ENCODE measurements at regions not wholly inside any gene's neighbourhood (a gene's known extent, or its start where the extent isn't known, plus 50 kb on each side); places are given as distances from the start of the nearest gene placed in this dataset.

- Histone ChIP-seq H3K4me1 (peaks cover 0 to 58% (median 37%) of the 10 kb centered on the region in 4 donors), H3K36me3 (no peaks in the 10 kb centered on the region), H3K27me3 (no peaks in the 10 kb centered on the region), H3K9me3 (no peaks in the 10 kb centered on the region), H3K4me3 (no peak overlapping the region), H3K27ac (peak overlapping the region; percentile 45 to 88 (median 79))
- 36% methylated on average over 2 of the region's 2 CpGs for WGBS (ENCODE audit: insufficient coverage, low coverage, low lambda C conversion rate, missing lambda C conversion rate)
- TF ChIP-seq POLR2A (IDR thresholded peaks at IDR 0.05) (no peak), CTCF (IDR thresholded peaks at IDR 0.05) (no peak)
- intact Hi-C loops (cut with DNase I): no loop called here
- DNase-seq: peak in 2 of 3 donors; percentile 48 to 85
- peak; percentile 1 to 67 (median 14) for ATAC-seq
Observed at GRCh38 chr2:120550893-120551446, 184.7 kb upstream of the GLI2 start.

GRCh38 chr2:120551522-120551921 is 184.1 kb upstream of the GLI2 start:
- Histone ChIP-seq H3K9me3 (no peaks in the 10 kb centered on the region), H3K27ac (peak overlapping the region; percentile 45 to 88 (median 79)), H3K36me3 (no peaks in the 10 kb centered on the region), H3K4me3 (no peak overlapping the region), H3K4me1 (peaks cover 0 to 58% (median 36%) of the 10 kb centered on the region in 4 donors), H3K27me3 (no peaks in the 10 kb centered on the region)
- WGBS (ENCODE audit: insufficient coverage, low coverage, low lambda C conversion rate, missing lambda C conversion rate): 6% methylated on average over 3 of the region's 3 CpGs
- TF ChIP-seq POLR2A (IDR thresholded peaks at IDR 0.05) (no peak), CTCF (IDR thresholded peaks at IDR 0.05) (no peak)
- intact Hi-C loops (cut with DNase I): no loop called here
- ATAC-seq: peak in 3 of 4 donors; percentile 3 to 37 (median 10)
- peak in 1 of 3 donors; percentile 43 for DNase-seq

- no peaks in the 10 kb centered on the region for H3K27me3 ChIP-seq
- DNase-seq (peak in 1 of 3 donors; percentile 54), ATAC-seq (no peak)
- no peaks in the 10 kb centered on the region for H3K9me3 ChIP-seq
- no peaks in the 10 kb centered on the region for H3K36me3 ChIP-seq
- 80% methylated on average over 2 of the region's 11 CpGs for WGBS (ENCODE audit: insufficient coverage, low coverage, low lambda C conversion rate, missing lambda C conversion rate)
- intact Hi-C loops (cut with DNase I): no loop called here
- H3K27ac ChIP-seq: peak overlapping the region; percentile 45 to 88 (median 79)
- TF ChIP-seq POLR2A (IDR thresholded peaks at IDR 0.05): no peak
- no peak for TF ChIP-seq CTCF (IDR thresholded peaks at IDR 0.05)
- peak overlapping the region in 1 of 3 donors; percentile 10 for H3K4me3 ChIP-seq
- peaks cover 0 to 57% (median 33%) of the 10 kb centered on the region in 4 donors for H3K4me1 ChIP-seq
Observed at GRCh38 chr2:120552079-120552478, 183.6 kb upstream of the GLI2 start.

- no peaks in the 10 kb centered on the region for H3K36me3 ChIP-seq
- intact Hi-C loops (cut with DNase I): no loop called here
- ATAC-seq (peak; percentile 90 to 95 (median 92)), DNase-seq (peak; percentile 95 to 99 (median 97))
- peak overlapping the region in 1 of 3 donors; percentile 10 for H3K4me3 ChIP-seq
- peak overlapping the region; percentile 45 to 88 (median 79) for H3K27ac ChIP-seq
- 2% methylated on average over 17 of the region's 24 CpGs for WGBS (ENCODE audit: insufficient coverage, low coverage, low lambda C conversion rate, missing lambda C conversion rate)
- TF ChIP-seq CTCF (IDR thresholded peaks at IDR 0.05) (peak; percentile 84 to 95 (median 92)), POLR2A (IDR thresholded peaks at IDR 0.05) (peak; percentile 52)
- peaks cover 0 to 49% (median 29%) of the 10 kb centered on the region in 4 donors for H3K4me1 ChIP-seq
- H3K9me3 ChIP-seq: no peaks in the 10 kb centered on the region
- H3K27me3 ChIP-seq: no peaks in the 10 kb centered on the region
Observed at GRCh38 chr2:120552800-120553481, 182.7 kb upstream of the GLI2 start.
